ENCODE measurements at regions not wholly inside any gene's neighbourhood (a gene's known extent, or its start where the extent isn't known, plus 50 kb on each side); places are given as distances from the start of the nearest gene placed in this dataset.

- TF ChIP-seq, protein P1, sequence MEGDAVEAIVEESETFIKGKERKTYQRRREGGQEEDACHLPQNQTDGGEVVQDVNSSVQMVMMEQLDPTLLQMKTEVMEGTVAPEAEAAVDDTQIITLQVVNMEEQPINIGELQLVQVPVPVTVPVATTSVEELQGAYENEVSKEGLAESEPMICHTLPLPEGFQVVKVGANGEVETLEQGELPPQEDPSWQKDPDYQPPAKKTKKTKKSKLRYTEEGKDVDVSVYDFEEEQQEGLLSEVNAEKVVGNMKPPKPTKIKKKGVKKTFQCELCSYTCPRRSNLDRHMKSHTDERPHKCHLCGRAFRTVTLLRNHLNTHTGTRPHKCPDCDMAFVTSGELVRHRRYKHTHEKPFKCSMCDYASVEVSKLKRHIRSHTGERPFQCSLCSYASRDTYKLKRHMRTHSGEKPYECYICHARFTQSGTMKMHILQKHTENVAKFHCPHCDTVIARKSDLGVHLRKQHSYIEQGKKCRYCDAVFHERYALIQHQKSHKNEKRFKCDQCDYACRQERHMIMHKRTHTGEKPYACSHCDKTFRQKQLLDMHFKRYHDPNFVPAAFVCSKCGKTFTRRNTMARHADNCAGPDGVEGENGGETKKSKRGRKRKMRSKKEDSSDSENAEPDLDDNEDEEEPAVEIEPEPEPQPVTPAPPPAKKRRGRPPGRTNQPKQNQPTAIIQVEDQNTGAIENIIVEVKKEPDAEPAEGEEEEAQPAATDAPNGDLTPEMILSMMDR (IDR thresholded peaks at IDR 0.05), result no peak
- TF ChIP-seq POLR2AphosphoS5 (IDR thresholded peaks at IDR 0.05), result no peak
Measured at GRCh38 chr10:37534166-37534565, 323.2 kb downstream of the ZNF248 start.
